GM12872 (cell line): ENCODE measurements at regions not wholly inside any gene's neighbourhood (a gene's known extent, or its start where the extent isn't known, plus 50 kb on each side); places are given as distances from the start of the nearest gene placed in this dataset.

Experiments used
- CTCF ChIP-seq: IDR thresholded peaks from 3 replicates; pipeline ENCODE4 v1.5.1; 2011; ENCODE audit warnings: low read depth, mild to moderate bottlenecking, low read length, moderate library complexity; ENCODE audit not compliant: insufficient read depth

- TF ChIP-seq CTCF, result no peak
These were observed 780.1 kb upstream of the LINC00305 start for GRCh38 chr18:64929036-64929435.

GRCh38 chr18:64919971-64920570 lies 771.2 kb upstream of the LINC00305 start:
- no peak for TF ChIP-seq CTCF

GRCh38 chr18:64918851-64919250 lies 770.0 kb upstream of the LINC00305 start:
- TF ChIP-seq CTCF, result no peak

- TF ChIP-seq CTCF, result no peak
These were observed 744.5 kb upstream of the LINC00305 start for GRCh38 chr18:64893349-64893748.

GRCh38 chr18:64888956-64889355 lies 740.1 kb upstream of the LINC00305 start:
- no peak for TF ChIP-seq CTCF

GRCh38 chr18:64886995-64887394 lies 738.1 kb upstream of the LINC00305 start:
- no peak for TF ChIP-seq CTCF

- TF ChIP-seq CTCF, result no peak
These were observed 734.0 kb upstream of the LINC00305 start for GRCh38 chr18:64882896-64883295.
